ENCODE measurements at regions not wholly inside any gene's neighbourhood (a gene's known extent, or its start where the extent isn't known, plus 50 kb on each side); places are given as distances from the start of the nearest gene placed in this dataset.

DNA sequence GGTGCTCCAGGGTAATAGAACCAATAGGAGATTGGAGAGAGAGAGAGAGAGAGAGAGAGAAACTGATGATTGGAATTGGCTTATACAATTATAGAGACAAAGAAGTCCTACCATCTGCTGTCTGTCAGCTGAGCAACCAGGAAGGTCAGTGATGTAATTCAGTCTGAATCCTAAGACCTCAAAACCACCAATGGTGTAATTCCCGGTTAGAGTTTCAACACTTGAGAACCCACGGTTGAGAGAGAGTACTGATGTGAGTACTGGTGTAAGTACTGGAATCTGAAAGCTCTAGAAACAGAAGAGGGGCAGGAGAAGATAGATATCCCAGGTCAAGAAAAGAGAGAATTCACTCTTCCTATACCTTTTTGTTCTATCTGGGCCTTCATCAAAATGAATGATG is 775.8 kb downstream of the EFNA5 start:
- TF ChIP-seq, protein P1, sequence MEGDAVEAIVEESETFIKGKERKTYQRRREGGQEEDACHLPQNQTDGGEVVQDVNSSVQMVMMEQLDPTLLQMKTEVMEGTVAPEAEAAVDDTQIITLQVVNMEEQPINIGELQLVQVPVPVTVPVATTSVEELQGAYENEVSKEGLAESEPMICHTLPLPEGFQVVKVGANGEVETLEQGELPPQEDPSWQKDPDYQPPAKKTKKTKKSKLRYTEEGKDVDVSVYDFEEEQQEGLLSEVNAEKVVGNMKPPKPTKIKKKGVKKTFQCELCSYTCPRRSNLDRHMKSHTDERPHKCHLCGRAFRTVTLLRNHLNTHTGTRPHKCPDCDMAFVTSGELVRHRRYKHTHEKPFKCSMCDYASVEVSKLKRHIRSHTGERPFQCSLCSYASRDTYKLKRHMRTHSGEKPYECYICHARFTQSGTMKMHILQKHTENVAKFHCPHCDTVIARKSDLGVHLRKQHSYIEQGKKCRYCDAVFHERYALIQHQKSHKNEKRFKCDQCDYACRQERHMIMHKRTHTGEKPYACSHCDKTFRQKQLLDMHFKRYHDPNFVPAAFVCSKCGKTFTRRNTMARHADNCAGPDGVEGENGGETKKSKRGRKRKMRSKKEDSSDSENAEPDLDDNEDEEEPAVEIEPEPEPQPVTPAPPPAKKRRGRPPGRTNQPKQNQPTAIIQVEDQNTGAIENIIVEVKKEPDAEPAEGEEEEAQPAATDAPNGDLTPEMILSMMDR (conservative IDR thresholded peaks at IDR 0.05 in 1 of 2, IDR thresholded peaks at IDR 0.05 in 1 of 2; ENCODE audit: extremely low read depth in 1 of 2, insufficient read depth in 1 of 2, low read depth in 1 of 2, low read length in 2 of 2) = no peak
- TF ChIP-seq EZH2 (IDR thresholded peaks at IDR 0.05; ENCODE audit: borderline replicate concordance, low read length) = no peak

All from mammary epithelial cell (primary cell).